ENCODE measurements at regions not wholly inside any gene's neighbourhood (a gene's known extent, or its start where the extent isn't known, plus 50 kb on each side); places are given as distances from the start of the nearest gene placed in this dataset.

GRCh38 chr6:147983581-147984366, 358.9 kb upstream of the SASH1 start:
- H3K27ac ChIP-seq (ENCODE audit: low read depth, low read length) = no peak overlapping the region
- no peak overlapping the region for H3K4me3 ChIP-seq (ENCODE audit: low read length)
- H3K27me3 ChIP-seq (ENCODE audit: insufficient read depth, low read length, poor library complexity, severe bottlenecking) = no peaks in the 10 kb centered on the region
- no peak overlapping the region for H3K27ac Mint-ChIP-seq
- H3K4me1 Mint-ChIP-seq = no peaks in the 10 kb centered on the region
- no peaks in the 10 kb centered on the region for H3K4me1 ChIP-seq (ENCODE audit: insufficient read depth, low read length)
- no peaks in the 10 kb centered on the region for H3K36me3 ChIP-seq (ENCODE audit: insufficient read depth, low read length)
- no peaks in the 10 kb centered on the region for H3K36me3 Mint-ChIP-seq
- no peak overlapping the region for H3K4me3 Mint-ChIP-seq
- no peak for DNase-seq
- ChIA-PET POLR2A (no interaction called here), CTCF (no interaction called here)
- H3K9me3 Mint-ChIP-seq = peaks cover 0 to 2% (median 0%) of the 10 kb centered on the region in 5 donors
- H3K27me3 Mint-ChIP-seq = peaks cover 0 to 3% of the 10 kb centered on the region in 2 donors
- H3K9me3 ChIP-seq (ENCODE audit: low read length) = no peaks in the 10 kb centered on the region

- ChIA-PET POLR2A (no interaction called here), CTCF (no interaction called here)
- Histone ChIP-seq H3K4me3 (ENCODE audit: low read length) (no peak overlapping the region), H3K27ac (ENCODE audit: low read depth, low read length) (no peak overlapping the region), H3K27me3 (ENCODE audit: insufficient read depth, low read length, poor library complexity, severe bottlenecking) (no peaks in the 10 kb centered on the region), H3K9me3 (ENCODE audit: low read length) (no peaks in the 10 kb centered on the region), H3K36me3 (ENCODE audit: insufficient read depth, low read length) (no peaks in the 10 kb centered on the region), H3K4me1 (ENCODE audit: insufficient read depth, low read length) (no peaks in the 10 kb centered on the region)
- Mint-ChIP-seq H3K27me3 (peaks cover 0 to 4% of the 10 kb centered on the region in 2 donors), H3K27ac (no peak overlapping the region), H3K36me3 (no peaks in the 10 kb centered on the region), H3K9me3 (peaks cover 0 to 4% (median 2%) of the 10 kb centered on the region in 5 donors), H3K4me3 (no peak overlapping the region), H3K4me1 (no peaks in the 10 kb centered on the region)
- DNase-seq = no peak
Measured at GRCh38 chr6:147986846-147987245, 355.8 kb upstream of the SASH1 start.

- no peak for DNase-seq
- no peaks in the 10 kb centered on the region for H3K4me1 ChIP-seq (ENCODE audit: insufficient read depth, low read length)
- H3K27ac ChIP-seq (ENCODE audit: low read depth, low read length) = no peak overlapping the region
- H3K36me3 ChIP-seq (ENCODE audit: insufficient read depth, low read length) = no peaks in the 10 kb centered on the region
- no peaks in the 10 kb centered on the region for H3K36me3 Mint-ChIP-seq
- H3K27me3 ChIP-seq (ENCODE audit: insufficient read depth, low read length, poor library complexity, severe bottlenecking) = no peaks in the 10 kb centered on the region
- peaks cover 0 to 7% (median 3%) of the 10 kb centered on the region in 5 donors for H3K9me3 Mint-ChIP-seq
- ChIA-PET POLR2A (no interaction called here), CTCF (no interaction called here)
- H3K4me3 Mint-ChIP-seq = no peak overlapping the region
- H3K9me3 ChIP-seq (ENCODE audit: low read length) = no peaks in the 10 kb centered on the region
- no peak overlapping the region for H3K27ac Mint-ChIP-seq
- H3K27me3 Mint-ChIP-seq = peaks cover 0 to 4% of the 10 kb centered on the region in 2 donors
- no peaks in the 10 kb centered on the region for H3K4me1 Mint-ChIP-seq
- no peak overlapping the region for H3K4me3 ChIP-seq (ENCODE audit: low read length)
Measured at GRCh38 chr6:147990159-147990558, 352.5 kb upstream of the SASH1 start.

- Histone ChIP-seq H3K4me1 (ENCODE audit: insufficient read depth, low read length) (no peaks in the 10 kb centered on the region), H3K27me3 (ENCODE audit: insufficient read depth, low read length, poor library complexity, severe bottlenecking) (no peaks in the 10 kb centered on the region), H3K4me3 (ENCODE audit: low read length) (no peak overlapping the region), H3K27ac (ENCODE audit: low read depth, low read length) (no peak overlapping the region), H3K9me3 (ENCODE audit: low read length) (no peaks in the 10 kb centered on the region), H3K36me3 (ENCODE audit: insufficient read depth, low read length) (no peaks in the 10 kb centered on the region)
- H3K4me1 Mint-ChIP-seq = no peaks in the 10 kb centered on the region
- H3K36me3 Mint-ChIP-seq = no peaks in the 10 kb centered on the region
- no peak for DNase-seq
- CTCF ChIA-PET = no interaction called here
- no peak overlapping the region for H3K4me3 Mint-ChIP-seq
- POLR2A ChIA-PET = no interaction called here
- H3K27ac Mint-ChIP-seq = no peak overlapping the region
- peaks cover 0 to 10% (median 3%) of the 10 kb centered on the region in 5 donors for H3K9me3 Mint-ChIP-seq
- peaks cover 0 to 4% of the 10 kb centered on the region in 2 donors for H3K27me3 Mint-ChIP-seq
Measured at GRCh38 chr6:147991961-147992360, 350.7 kb upstream of the SASH1 start.

- no peak overlapping the region for H3K27ac ChIP-seq (ENCODE audit: low read depth, low read length)
- POLR2A ChIA-PET = no interaction called here
- no peaks in the 10 kb centered on the region for H3K27me3 ChIP-seq (ENCODE audit: insufficient read depth, low read length, poor library complexity, severe bottlenecking)
- H3K27ac Mint-ChIP-seq = no peak overlapping the region
- no peaks in the 10 kb centered on the region for H3K4me1 Mint-ChIP-seq
- no peaks in the 10 kb centered on the region for H3K27me3 Mint-ChIP-seq
- no peaks in the 10 kb centered on the region for H3K36me3 ChIP-seq (ENCODE audit: insufficient read depth, low read length)
- H3K4me3 ChIP-seq (ENCODE audit: low read length) = no peak overlapping the region
- H3K4me3 Mint-ChIP-seq = no peak overlapping the region
- DNase-seq = no peak
- no peaks in the 10 kb centered on the region for H3K4me1 ChIP-seq (ENCODE audit: insufficient read depth, low read length)
- CTCF ChIA-PET = no interaction called here
- no peaks in the 10 kb centered on the region for H3K36me3 Mint-ChIP-seq
- H3K9me3 ChIP-seq (ENCODE audit: low read length) = no peaks in the 10 kb centered on the region
- peaks cover 0 to 27% (median 4%) of the 10 kb centered on the region in 5 donors for H3K9me3 Mint-ChIP-seq
Measured at GRCh38 chr6:147999001-147999540, 343.6 kb upstream of the SASH1 start.

- DNase-seq = no peak
- H3K4me3 Mint-ChIP-seq = no peak overlapping the region
- Histone ChIP-seq H3K4me3 (ENCODE audit: low read length) (no peak overlapping the region), H3K27ac (ENCODE audit: low read depth, low read length) (no peak overlapping the region), H3K36me3 (ENCODE audit: insufficient read depth, low read length) (no peaks in the 10 kb centered on the region), H3K4me1 (ENCODE audit: insufficient read depth, low read length) (no peaks in the 10 kb centered on the region), H3K27me3 (ENCODE audit: insufficient read depth, low read length, poor library complexity, severe bottlenecking) (no peaks in the 10 kb centered on the region), H3K9me3 (ENCODE audit: low read length) (no peaks in the 10 kb centered on the region)
- H3K4me1 Mint-ChIP-seq = no peaks in the 10 kb centered on the region
- POLR2A ChIA-PET = no interaction called here
- CTCF ChIA-PET = no interaction called here
- peaks cover 2 to 20% (median 6%) of the 10 kb centered on the region in 5 donors for H3K9me3 Mint-ChIP-seq
- H3K36me3 Mint-ChIP-seq = peaks cover 0 to 1% (median 0%) of the 10 kb centered on the region in 3 donors
- no peak overlapping the region for H3K27ac Mint-ChIP-seq
- H3K27me3 Mint-ChIP-seq = peaks cover 0 to 1% of the 10 kb centered on the region in 2 donors
Measured at GRCh38 chr6:148001844-148002642, 340.6 kb upstream of the SASH1 start.

- Mint-ChIP-seq H3K4me1 (no peaks in the 10 kb centered on the region), H3K9me3 (peaks cover 0 to 9% (median 2%) of the 10 kb centered on the region in 5 donors), H3K27me3 (peaks cover 0 to 1% of the 10 kb centered on the region in 2 donors), H3K4me3 (no peak overlapping the region), H3K27ac (no peak overlapping the region), H3K36me3 (peaks cover 0 to 1% (median 0%) of the 10 kb centered on the region in 3 donors)
- no peaks in the 10 kb centered on the region for H3K36me3 ChIP-seq (ENCODE audit: insufficient read depth, low read length)
- no peak for DNase-seq
- H3K9me3 ChIP-seq (ENCODE audit: low read length) = no peaks in the 10 kb centered on the region
- no peaks in the 10 kb centered on the region for H3K4me1 ChIP-seq (ENCODE audit: insufficient read depth, low read length)
- H3K27me3 ChIP-seq (ENCODE audit: insufficient read depth, low read length, poor library complexity, severe bottlenecking) = no peaks in the 10 kb centered on the region
- H3K27ac ChIP-seq (ENCODE audit: low read depth, low read length) = no peak overlapping the region
- ChIA-PET CTCF (no interaction called here), POLR2A (no interaction called here)
- no peak overlapping the region for H3K4me3 ChIP-seq (ENCODE audit: low read length)
Measured at GRCh38 chr6:148004651-148005050, 338.0 kb upstream of the SASH1 start.

GRCh38 chr6:148005806-148006205, 336.8 kb upstream of the SASH1 start:
- no peaks in the 10 kb centered on the region for H3K4me1 ChIP-seq (ENCODE audit: insufficient read depth, low read length)
- no peaks in the 10 kb centered on the region for H3K9me3 ChIP-seq (ENCODE audit: low read length)
- peaks cover 0 to 1% of the 10 kb centered on the region in 2 donors for H3K27me3 Mint-ChIP-seq
- CTCF ChIA-PET = no interaction called here
- no peaks in the 10 kb centered on the region for H3K27me3 ChIP-seq (ENCODE audit: insufficient read depth, low read length, poor library complexity, severe bottlenecking)
- H3K9me3 Mint-ChIP-seq = peaks cover 3 to 10% (median 9%) of the 10 kb centered on the region in 5 donors
- H3K27ac Mint-ChIP-seq = no peak overlapping the region
- peaks cover 0 to 1% (median 0%) of the 10 kb centered on the region in 3 donors for H3K36me3 Mint-ChIP-seq
- H3K36me3 ChIP-seq (ENCODE audit: insufficient read depth, low read length) = no peaks in the 10 kb centered on the region
- no peaks in the 10 kb centered on the region for H3K4me1 Mint-ChIP-seq
- no peak overlapping the region for H3K27ac ChIP-seq (ENCODE audit: low read depth, low read length)
- POLR2A ChIA-PET = no interaction called here
- no peak for DNase-seq
- H3K4me3 ChIP-seq (ENCODE audit: low read length) = no peak overlapping the region
- no peak overlapping the region for H3K4me3 Mint-ChIP-seq

All from CD8-positive, alpha-beta memory T cell (primary cell).